ENCODE measurements at regions not wholly inside any gene's neighbourhood (a gene's known extent, or its start where the extent isn't known, plus 50 kb on each side); places are given as distances from the start of the nearest gene placed in this dataset.

GRCh38 chr20:51183451-51183850, 160.5 kb upstream of the KCNG1 start:
- no peak for DNase-seq (ENCODE audit: extremely low read depth, low read depth)
- TF ChIP-seq CTCF (IDR thresholded peaks at IDR 0.05; ENCODE audit: low read depth, low read length, missing control alignments): no peak
- H3K4me3 ChIP-seq (replicated peaks; ENCODE audit: low read depth, low read length): no peak overlapping the region

GRCh38 chr20:51182571-51182970, 159.7 kb upstream of the KCNG1 start:
- no peak overlapping the region for H3K4me3 ChIP-seq (replicated peaks; ENCODE audit: low read depth, low read length)
- no peak for TF ChIP-seq CTCF (IDR thresholded peaks at IDR 0.05; ENCODE audit: low read depth, low read length, missing control alignments)
- no peak for DNase-seq (ENCODE audit: extremely low read depth, low read depth)

GRCh38 chr20:51178153-51178552, 155.2 kb upstream of the KCNG1 start:
- H3K4me3 ChIP-seq (replicated peaks; ENCODE audit: low read depth, low read length): no peak overlapping the region
- TF ChIP-seq CTCF (IDR thresholded peaks at IDR 0.05; ENCODE audit: low read depth, low read length, missing control alignments): no peak
- no peak for DNase-seq (ENCODE audit: extremely low read depth, low read depth)

- no peak for DNase-seq (ENCODE audit: extremely low read depth, low read depth)
- no peak for TF ChIP-seq CTCF (IDR thresholded peaks at IDR 0.05; ENCODE audit: low read depth, low read length, missing control alignments)
These were observed 154.0 kb upstream of the KCNG1 start for GRCh38 chr20:51176876-51177275.

GRCh38 chr20:51176446-51176845, 153.5 kb upstream of the KCNG1 start:
- no peak for TF ChIP-seq CTCF (IDR thresholded peaks at IDR 0.05; ENCODE audit: low read depth, low read length, missing control alignments)
- DNase-seq (ENCODE audit: extremely low read depth, low read depth): no peak
- H3K4me3 ChIP-seq (replicated peaks; ENCODE audit: low read depth, low read length): no peak overlapping the region

More at GRCh38 chr20:51176876-51177275, 154.0 kb upstream of the KCNG1 start:
- no peak overlapping the region for H3K4me3 ChIP-seq (replicated peaks; ENCODE audit: low read depth, low read length)

GRCh38 chr20:51175724-51176123, 152.8 kb upstream of the KCNG1 start:
- no peak for DNase-seq (ENCODE audit: extremely low read depth, low read depth)

More at GRCh38 chr20:51175724-51176123, 152.8 kb upstream of the KCNG1 start:
- no peak for TF ChIP-seq CTCF (IDR thresholded peaks at IDR 0.05; ENCODE audit: low read depth, low read length, missing control alignments)
- H3K4me3 ChIP-seq (replicated peaks; ENCODE audit: low read depth, low read length): no peak overlapping the region
